Activated naive CD4-positive, alpha-beta T cell treated with anti-CD3 and anti-CD28 coated beads for 36 hours (primary cell): ENCODE measurements at regions not wholly inside any gene's neighbourhood (a gene's known extent, or its start where the extent isn't known, plus 50 kb on each side); places are given as distances from the start of the nearest gene placed in this dataset.

Experiments
- CTCF ChIA-PET: fragments of 350-600 bp; sonication (Branson Sonifier 250); formaldehyde crosslinking; loops from one replicate; lab custom pipeline; 2021; ENCODE audit warnings: antibody characterized with exemption; lab: Charles Lee
- DNase-seq: peaks from one replicate; pipeline ENCODE4 v3.0.0-alpha.2; 2020
- H3K27ac Mint-ChIP-seq: one replicate; pipeline ENCODE4 v1.8.0; 2021; ENCODE audit warnings: mild to moderate bottlenecking, mixed read lengths
- H3K27me3 Mint-ChIP-seq: one replicate; pipeline ENCODE4 v1.8.0; 2021; ENCODE audit warnings: low read depth, mixed read lengths
- H3K36me3 Mint-ChIP-seq: one replicate; pipeline ENCODE4 v1.8.0; 2021; ENCODE audit warnings: low read depth, mixed read lengths
- H3K4me1 Mint-ChIP-seq: one replicate; pipeline ENCODE4 v1.8.0; 2021; ENCODE audit warnings: low read depth, mixed read lengths
- H3K4me3 Mint-ChIP-seq: one replicate; pipeline ENCODE4 v1.8.0; 2021; ENCODE audit warnings: mild to moderate bottlenecking, moderate library complexity, mixed read lengths
- H3K9me3 Mint-ChIP-seq: one replicate; pipeline ENCODE4 v1.8.0; 2021; ENCODE audit warnings: mixed read lengths
- intact Hi-C: fragments of 100-400 bp; cut with micrococcal nuclease; formaldehyde crosslinking; loops from one replicate; pipeline ENCODE4 v1.15.1; 2023

- CTCF ChIA-PET = no interaction called here
- no peak overlapping the region for H3K27ac Mint-ChIP-seq
- H3K9me3 Mint-ChIP-seq = no peaks in the 10 kb centered on the region
- H3K27me3 Mint-ChIP-seq = no peaks in the 10 kb centered on the region
- no peak overlapping the region for H3K4me3 Mint-ChIP-seq
- peaks cover 5% of the 10 kb centered on the region for H3K4me1 Mint-ChIP-seq
- peaks cover 1% of the 10 kb centered on the region for H3K36me3 Mint-ChIP-seq
- no peak for DNase-seq
- intact Hi-C loops = loop anchor here (5.0 to 10.0 kb wide), 3 partner anchors 121 to 421 kb away; no protein-coding TSS in a partner anchor
Measured at GRCh38 chr6:169953686-169954085, 202.3 kb downstream of the ERMARD start.

- Mint-ChIP-seq H3K27ac (no peak overlapping the region), H3K4me1 (no peaks in the 10 kb centered on the region), H3K9me3 (no peaks in the 10 kb centered on the region), H3K27me3 (no peaks in the 10 kb centered on the region), H3K4me3 (no peak overlapping the region), H3K36me3 (no peaks in the 10 kb centered on the region)
- CTCF ChIA-PET = interaction anchor here (0.7 to 2.8 kb wide), 8 partner anchors 9 to 581 kb away, joined by 3 to 11 read pairs (median 4); no protein-coding TSS in a partner anchor
- intact Hi-C loops = loop anchor here (1.0 to 10.0 kb wide), 6 partner anchors 40 to 580 kb away; no protein-coding TSS in a partner anchor
- peak; percentile 66 for DNase-seq
Measured at GRCh38 chr6:169950558-169950957, 199.1 kb downstream of the ERMARD start.

- Mint-ChIP-seq H3K4me3 (no peak overlapping the region), H3K27me3 (no peaks in the 10 kb centered on the region), H3K4me1 (no peaks in the 10 kb centered on the region), H3K36me3 (no peaks in the 10 kb centered on the region), H3K27ac (no peak overlapping the region), H3K9me3 (no peaks in the 10 kb centered on the region)
- CTCF ChIA-PET = interaction anchor here (0.7 to 2.8 kb wide), 4 partner anchors 19 to 568 kb away, joined by 3 to 11 read pairs (median 4); no protein-coding TSS in a partner anchor
- intact Hi-C loops = loop anchor here (1.0 to 10.0 kb wide), 6 partner anchors 41 to 581 kb away; no protein-coding TSS in a partner anchor
- no peak for DNase-seq
Measured at GRCh38 chr6:169949511-169950097, 198.2 kb downstream of the ERMARD start.

GRCh38 chr6:169946971-169947370 lies 195.5 kb downstream of the ERMARD start:
- CTCF ChIA-PET = no interaction called here
- Mint-ChIP-seq H3K4me1 (no peaks in the 10 kb centered on the region), H3K36me3 (no peaks in the 10 kb centered on the region), H3K4me3 (no peak overlapping the region), H3K9me3 (peaks cover 8% of the 10 kb centered on the region), H3K27me3 (peaks cover 2% of the 10 kb centered on the region), H3K27ac (no peak overlapping the region)
- intact Hi-C loops = no loop called here
- DNase-seq = no peak

GRCh38 chr6:169945117-169945516 lies 193.7 kb downstream of the ERMARD start:
- Mint-ChIP-seq H3K27ac (no peak overlapping the region), H3K4me3 (no peak overlapping the region), H3K27me3 (peaks cover 2% of the 10 kb centered on the region), H3K36me3 (no peaks in the 10 kb centered on the region), H3K4me1 (no peaks in the 10 kb centered on the region), H3K9me3 (peaks cover 8% of the 10 kb centered on the region)
- CTCF ChIA-PET = interaction anchor here (1.2 kb wide), 1 partner anchor 9 kb away, joined by 3 read pairs; no protein-coding TSS in a partner anchor
- intact Hi-C loops = no loop called here
- no peak for DNase-seq

GRCh38 chr6:169944415-169944814 lies 193.0 kb downstream of the ERMARD start:
- CTCF ChIA-PET = no interaction called here
- Mint-ChIP-seq H3K4me3 (no peak overlapping the region), H3K27me3 (peaks cover 2% of the 10 kb centered on the region)

GRCh38 chr6:169944061-169944337 lies 192.6 kb downstream of the ERMARD start:
- peaks cover 8% of the 10 kb centered on the region for H3K9me3 Mint-ChIP-seq
- H3K27ac Mint-ChIP-seq = no peak overlapping the region
- H3K4me3 Mint-ChIP-seq = no peak overlapping the region
- CTCF ChIA-PET = no interaction called here
- H3K27me3 Mint-ChIP-seq = peaks cover 2% of the 10 kb centered on the region
- DNase-seq = no peak
- H3K4me1 Mint-ChIP-seq = no peaks in the 10 kb centered on the region
- intact Hi-C loops = no loop called here
- H3K36me3 Mint-ChIP-seq = no peaks in the 10 kb centered on the region

More at GRCh38 chr6:169944415-169944814, 193.0 kb downstream of the ERMARD start:
- Mint-ChIP-seq H3K27ac (no peak overlapping the region), H3K9me3 (peaks cover 8% of the 10 kb centered on the region), H3K36me3 (no peaks in the 10 kb centered on the region), H3K4me1 (no peaks in the 10 kb centered on the region)
- intact Hi-C loops = no loop called here
- DNase-seq = no peak

GRCh38 chr6:169943241-169944060 lies 192.0 kb downstream of the ERMARD start:
- no peaks in the 10 kb centered on the region for H3K4me1 Mint-ChIP-seq
- peaks cover 2% of the 10 kb centered on the region for H3K27me3 Mint-ChIP-seq

GRCh38 chr6:169942173-169942572 lies 190.8 kb downstream of the ERMARD start:
- Mint-ChIP-seq H3K27me3 (peaks cover 2% of the 10 kb centered on the region), H3K27ac (no peak overlapping the region), H3K4me3 (no peak overlapping the region), H3K4me1 (no peaks in the 10 kb centered on the region), H3K36me3 (no peaks in the 10 kb centered on the region), H3K9me3 (peaks cover 8% of the 10 kb centered on the region)
- CTCF ChIA-PET = interaction anchor here (1.4 kb wide), 1 partner anchor 110 kb away, joined by 4 read pairs; no protein-coding TSS in a partner anchor
- intact Hi-C loops = no loop called here
- DNase-seq = no peak

More at GRCh38 chr6:169943241-169944060, 192.0 kb downstream of the ERMARD start:
- no peaks in the 10 kb centered on the region for H3K36me3 Mint-ChIP-seq
- H3K4me3 Mint-ChIP-seq = no peak overlapping the region
- peaks cover 8% of the 10 kb centered on the region for H3K9me3 Mint-ChIP-seq
- intact Hi-C loops = no loop called here
- CTCF ChIA-PET = interaction anchor here (1.4 kb wide), 1 partner anchor 111 kb away, joined by 4 read pairs; no protein-coding TSS in a partner anchor
- no peak for DNase-seq
- no peak overlapping the region for H3K27ac Mint-ChIP-seq

- H3K4me3 Mint-ChIP-seq = no peak overlapping the region
- H3K4me1 Mint-ChIP-seq = no peaks in the 10 kb centered on the region
- no peaks in the 10 kb centered on the region for H3K36me3 Mint-ChIP-seq
- no peak overlapping the region for H3K27ac Mint-ChIP-seq
- CTCF ChIA-PET = no interaction called here
- peaks cover 8% of the 10 kb centered on the region for H3K9me3 Mint-ChIP-seq
- H3K27me3 Mint-ChIP-seq = peaks cover 2% of the 10 kb centered on the region
- no peak for DNase-seq
- intact Hi-C loops = no loop called here
Measured at GRCh38 chr6:169940481-169941271, 189.3 kb downstream of the ERMARD start.

GRCh38 chr6:169939554-169940164 lies 188.2 kb downstream of the ERMARD start:
- Mint-ChIP-seq H3K4me1 (no peaks in the 10 kb centered on the region), H3K9me3 (peaks cover 8% of the 10 kb centered on the region), H3K27ac (no peak overlapping the region), H3K4me3 (no peak overlapping the region), H3K27me3 (peaks cover 2% of the 10 kb centered on the region), H3K36me3 (no peaks in the 10 kb centered on the region)
- DNase-seq = no peak
- CTCF ChIA-PET = no interaction called here
- intact Hi-C loops = no loop called here

GRCh38 chr6:169938731-169939130 lies 187.3 kb downstream of the ERMARD start:
- intact Hi-C loops = no loop called here
- no peak overlapping the region for H3K4me3 Mint-ChIP-seq
- no peaks in the 10 kb centered on the region for H3K36me3 Mint-ChIP-seq
- peaks cover 6% of the 10 kb centered on the region for H3K9me3 Mint-ChIP-seq
- H3K27ac Mint-ChIP-seq = no peak overlapping the region
- H3K4me1 Mint-ChIP-seq = no peaks in the 10 kb centered on the region
- peaks cover 2% of the 10 kb centered on the region for H3K27me3 Mint-ChIP-seq
- DNase-seq = no peak
- CTCF ChIA-PET = no interaction called here
